ENCODE measurements at regions not wholly inside any gene's neighbourhood (a gene's known extent, or its start where the extent isn't known, plus 50 kb on each side); places are given as distances from the start of the nearest gene placed in this dataset.

- Mint-ChIP-seq H3K9me3 (peaks cover 19% of the 10 kb centered on the region), H3K4me3 (no peak overlapping the region), H3K27ac (no peak overlapping the region), H3K36me3 (ENCODE audit: low read depth) (no peaks in the 10 kb centered on the region), H3K4me1 (no peaks in the 10 kb centered on the region), H3K27me3 (no peaks in the 10 kb centered on the region)
- ATAC-seq (no peak), DNase-seq (no peak)
Measured at GRCh38 chr4:64216741-64217140, 192.5 kb downstream of the TECRL start.

- peaks cover 5% of the 10 kb centered on the region for H3K9me3 Mint-ChIP-seq
- no peak for DNase-seq
- no peak overlapping the region for H3K4me3 Mint-ChIP-seq
- no peak for ATAC-seq
- no peak overlapping the region for H3K27ac Mint-ChIP-seq
- no peaks in the 10 kb centered on the region for H3K4me1 Mint-ChIP-seq
- no peaks in the 10 kb centered on the region for H3K27me3 Mint-ChIP-seq
- H3K36me3 Mint-ChIP-seq (ENCODE audit: low read depth), result no peaks in the 10 kb centered on the region
Measured at GRCh38 chr4:64205376-64205775, 203.9 kb downstream of the TECRL start.

- H3K4me3 Mint-ChIP-seq, result no peak overlapping the region
- no peaks in the 10 kb centered on the region for H3K36me3 Mint-ChIP-seq (ENCODE audit: low read depth)
- DNase-seq (no peak), ATAC-seq (no peak)
- H3K4me1 Mint-ChIP-seq, result no peaks in the 10 kb centered on the region
- peaks cover 16% of the 10 kb centered on the region for H3K9me3 Mint-ChIP-seq
- H3K27ac Mint-ChIP-seq, result no peak overlapping the region
- H3K27me3 Mint-ChIP-seq, result no peaks in the 10 kb centered on the region
Measured at GRCh38 chr4:64200001-64200555, 209.2 kb downstream of the TECRL start.

- Mint-ChIP-seq H3K4me1 (no peaks in the 10 kb centered on the region), H3K9me3 (peaks cover 16% of the 10 kb centered on the region), H3K27ac (no peak overlapping the region), H3K4me3 (no peak overlapping the region), H3K36me3 (ENCODE audit: low read depth) (no peaks in the 10 kb centered on the region), H3K27me3 (no peaks in the 10 kb centered on the region)
- ATAC-seq, result no peak
- DNase-seq, result no peak
Measured at GRCh38 chr4:64195582-64195981, 213.7 kb downstream of the TECRL start.

- H3K9me3 Mint-ChIP-seq, result peaks cover 19% of the 10 kb centered on the region
- no peaks in the 10 kb centered on the region for H3K27me3 Mint-ChIP-seq
- no peaks in the 10 kb centered on the region for H3K36me3 Mint-ChIP-seq (ENCODE audit: low read depth)
- no peak for DNase-seq
- H3K4me1 Mint-ChIP-seq, result no peaks in the 10 kb centered on the region
- no peak overlapping the region for H3K4me3 Mint-ChIP-seq
- H3K27ac Mint-ChIP-seq, result no peak overlapping the region
- no peak for ATAC-seq
Measured at GRCh38 chr4:64192731-64193412, 216.4 kb downstream of the TECRL start.

GRCh38 chr4:64174247-64174882, 234.9 kb downstream of the TECRL start:
- Mint-ChIP-seq H3K4me3 (no peak overlapping the region), H3K27ac (no peak overlapping the region), H3K27me3 (no peaks in the 10 kb centered on the region), H3K9me3 (no peaks in the 10 kb centered on the region), H3K36me3 (ENCODE audit: low read depth) (no peaks in the 10 kb centered on the region), H3K4me1 (no peaks in the 10 kb centered on the region)
- DNase-seq, result no peak
- no peak for ATAC-seq

GRCh38 chr4:64166365-64166764, 242.9 kb downstream of the TECRL start:
- DNase-seq (no peak), ATAC-seq (no peak)
- Mint-ChIP-seq H3K36me3 (ENCODE audit: low read depth) (no peaks in the 10 kb centered on the region), H3K4me1 (no peaks in the 10 kb centered on the region), H3K4me3 (no peak overlapping the region), H3K27me3 (no peaks in the 10 kb centered on the region), H3K27ac (no peak overlapping the region), H3K9me3 (no peaks in the 10 kb centered on the region)

GRCh38 chr4:64158648-64159326, 250.5 kb downstream of the TECRL start:
- no peak overlapping the region for H3K4me3 Mint-ChIP-seq

GRCh38 chr4:64157397-64157796, 251.9 kb downstream of the TECRL start:
- Mint-ChIP-seq H3K4me1 (peaks cover 2% of the 10 kb centered on the region), H3K27ac (no peak overlapping the region), H3K4me3 (no peak overlapping the region), H3K27me3 (no peaks in the 10 kb centered on the region), H3K36me3 (ENCODE audit: low read depth) (no peaks in the 10 kb centered on the region), H3K9me3 (no peaks in the 10 kb centered on the region)
- ATAC-seq (no peak), DNase-seq (no peak)

More at GRCh38 chr4:64158648-64159326, 250.5 kb downstream of the TECRL start:
- Mint-ChIP-seq H3K27me3 (no peaks in the 10 kb centered on the region), H3K4me1 (peaks cover 2% of the 10 kb centered on the region), H3K36me3 (ENCODE audit: low read depth) (no peaks in the 10 kb centered on the region), H3K9me3 (no peaks in the 10 kb centered on the region), H3K27ac (no peak overlapping the region)
- DNase-seq (peak; percentile 33), ATAC-seq (no peak)

GRCh38 chr4:64156253-64156652, 253.0 kb downstream of the TECRL start:
- Mint-ChIP-seq H3K4me3 (no peak overlapping the region), H3K9me3 (no peaks in the 10 kb centered on the region), H3K27ac (no peak overlapping the region), H3K27me3 (no peaks in the 10 kb centered on the region), H3K36me3 (ENCODE audit: low read depth) (no peaks in the 10 kb centered on the region), H3K4me1 (peaks cover 2% of the 10 kb centered on the region)
- no peak for DNase-seq
- ATAC-seq, result no peak

GRCh38 chr4:64146030-64146429, 263.2 kb downstream of the TECRL start:
- H3K9me3 Mint-ChIP-seq, result peaks cover 35% of the 10 kb centered on the region
- H3K36me3 Mint-ChIP-seq (ENCODE audit: low read depth), result no peaks in the 10 kb centered on the region
- ATAC-seq (no peak), DNase-seq (no peak)
- H3K27ac Mint-ChIP-seq, result no peak overlapping the region
- no peak overlapping the region for H3K4me3 Mint-ChIP-seq
- no peaks in the 10 kb centered on the region for H3K4me1 Mint-ChIP-seq
- H3K27me3 Mint-ChIP-seq, result no peaks in the 10 kb centered on the region

GRCh38 chr4:64144994-64145393, 264.3 kb downstream of the TECRL start:
- no peaks in the 10 kb centered on the region for H3K27me3 Mint-ChIP-seq
- H3K4me3 Mint-ChIP-seq, result no peak overlapping the region
- no peak overlapping the region for H3K27ac Mint-ChIP-seq
- DNase-seq, result no peak
- no peak for ATAC-seq
- H3K4me1 Mint-ChIP-seq, result no peaks in the 10 kb centered on the region
- no peaks in the 10 kb centered on the region for H3K36me3 Mint-ChIP-seq (ENCODE audit: low read depth)
- H3K9me3 Mint-ChIP-seq, result peaks cover 44% of the 10 kb centered on the region

- DNase-seq, result no peak
- Mint-ChIP-seq H3K4me1 (no peaks in the 10 kb centered on the region), H3K4me3 (no peak overlapping the region), H3K36me3 (ENCODE audit: low read depth) (no peaks in the 10 kb centered on the region), H3K27me3 (no peaks in the 10 kb centered on the region), H3K9me3 (no peaks in the 10 kb centered on the region), H3K27ac (no peak overlapping the region)
- ATAC-seq, result no peak
Measured at GRCh38 chr4:64130907-64131306, 278.3 kb downstream of the TECRL start.

GRCh38 chr4:64125354-64125753, 283.9 kb downstream of the TECRL start:
- no peaks in the 10 kb centered on the region for H3K36me3 Mint-ChIP-seq (ENCODE audit: low read depth)
- no peak overlapping the region for H3K4me3 Mint-ChIP-seq
- no peak for ATAC-seq
- DNase-seq, result no peak
- no peaks in the 10 kb centered on the region for H3K4me1 Mint-ChIP-seq
- H3K9me3 Mint-ChIP-seq, result peaks cover 12% of the 10 kb centered on the region
- H3K27ac Mint-ChIP-seq, result no peak overlapping the region
- no peaks in the 10 kb centered on the region for H3K27me3 Mint-ChIP-seq

GRCh38 chr4:64121803-64122202, 287.4 kb downstream of the TECRL start:
- DNase-seq (no peak), ATAC-seq (no peak)
- Mint-ChIP-seq H3K9me3 (peaks cover 16% of the 10 kb centered on the region), H3K4me1 (no peaks in the 10 kb centered on the region), H3K27ac (no peak overlapping the region), H3K36me3 (ENCODE audit: low read depth) (no peaks in the 10 kb centered on the region), H3K4me3 (no peak overlapping the region), H3K27me3 (no peaks in the 10 kb centered on the region)

Measured in activated naive CD8-positive, alpha-beta T cell treated with anti-CD3 and anti-CD28 coated beads, Interleukin-2, amount 50 U/mL, for 24 hours (primary cell).